HG03460 (cell line): ENCODE measurements at regions not wholly inside any gene's neighbourhood (a gene's known extent, or its start where the extent isn't known, plus 50 kb on each side); places are given as distances from the start of the nearest gene placed in this dataset.
A peak's percentile ranks its signal among the peaks of the same experiment; 100 is the strongest.
"Not testable (repeated sequence)": the region's sequence is repeated elsewhere in the genome, so short reads cannot be mapped to it uniquely, and the experiment has no call there.

ENCODE experiments used
- ATAC-seq: cut with Tn5 transposase; IDR thresholded peaks from one replicate; pipeline ENCODE4 v1.9.1; 2021; ENCODE audit not compliant: unreplicated experiment

- ATAC-seq = no peak
Measured at GRCh38 chr6:37078814-37079213, 73.4 kb downstream of the FGD2 start.

DNA sequence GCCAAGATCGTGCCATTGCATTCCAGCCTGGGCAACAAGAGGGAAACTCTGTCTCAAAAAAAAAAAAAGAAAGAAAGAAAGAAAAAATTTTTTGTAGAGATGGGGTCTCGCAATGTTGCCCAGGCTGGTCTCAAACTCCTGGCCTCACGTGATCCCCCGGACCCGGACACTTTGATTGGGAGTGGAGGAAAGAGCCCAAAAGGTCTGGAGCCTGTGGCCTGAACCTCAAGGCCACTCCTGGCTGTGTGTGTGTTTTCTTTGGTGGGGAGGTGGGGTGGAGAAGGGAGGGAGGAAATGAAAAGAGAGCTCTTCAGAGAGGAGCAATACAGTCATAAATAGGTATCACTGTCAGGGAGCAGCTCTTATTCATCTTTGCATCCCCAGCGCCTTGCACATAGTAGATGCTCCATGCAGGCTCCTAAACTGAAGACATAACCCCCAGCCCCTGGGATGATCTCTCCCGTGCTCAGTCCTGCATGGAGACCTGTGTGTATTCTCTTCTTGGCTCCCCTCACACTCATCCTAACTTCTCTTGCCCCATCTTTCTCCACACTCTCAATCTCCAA, 75.7 kb downstream of the FGD2 start:
- ATAC-seq = no peak

DNA sequence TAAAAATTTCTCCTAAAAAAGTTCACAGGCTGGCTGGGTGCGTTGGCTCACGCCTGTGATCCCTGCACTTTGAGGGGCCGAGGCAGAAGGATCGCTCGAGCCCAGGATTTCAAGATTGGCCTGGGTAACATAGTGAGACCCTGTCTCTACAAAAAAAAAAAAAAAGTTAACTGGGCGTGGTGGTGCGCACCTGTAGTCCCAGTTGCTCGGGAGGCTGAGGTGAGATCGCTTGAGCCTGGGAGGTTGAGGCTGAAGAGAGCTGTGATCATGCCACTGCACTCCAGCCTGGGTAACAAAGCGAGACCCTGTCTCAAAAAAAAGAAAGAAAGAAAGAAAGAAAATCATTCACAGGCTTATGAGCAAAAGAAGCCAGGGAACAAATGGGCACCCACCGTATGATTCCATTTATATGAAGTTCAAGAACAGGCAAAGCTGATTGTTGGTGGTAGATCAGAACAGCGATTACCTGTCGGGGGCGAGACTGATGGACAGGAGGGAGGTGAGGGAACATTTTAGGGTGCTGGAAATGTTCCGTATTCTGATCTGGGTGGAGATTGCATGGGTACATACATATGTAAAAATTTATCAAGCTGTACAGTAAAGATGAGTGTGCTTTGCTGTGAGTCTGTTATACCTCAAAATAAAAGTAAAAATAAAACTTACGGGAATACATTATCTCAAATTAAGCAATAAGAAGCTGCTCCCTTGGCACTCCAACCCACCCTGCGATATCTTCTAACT, 77.1 kb downstream of the FGD2 start:
- ATAC-seq = no peak

- no peak for ATAC-seq
Measured at GRCh38 chr6:37083243-37084138, 78.0 kb downstream of the FGD2 start.

DNA sequence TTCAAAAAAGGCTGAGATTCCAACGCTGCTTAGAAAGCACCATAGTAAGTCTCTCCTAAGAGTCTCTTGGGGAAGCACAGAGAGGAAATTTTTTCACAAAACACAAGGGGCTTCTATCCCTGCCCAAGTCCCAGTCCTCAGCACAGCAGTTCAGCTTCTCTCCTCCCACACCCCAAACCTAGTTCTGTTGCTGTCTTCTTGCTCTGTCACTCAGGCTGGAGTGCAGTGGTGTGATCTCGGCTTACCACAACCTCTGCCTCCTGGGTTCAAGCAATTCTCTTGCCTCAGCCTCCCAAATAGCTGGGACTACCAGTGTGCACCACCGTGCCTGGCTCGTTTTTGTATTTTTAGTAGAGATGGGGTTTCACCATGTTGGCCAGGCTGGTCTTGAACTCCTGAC, 79.2 kb downstream of the FGD2 start:
- ATAC-seq = not testable (repeated sequence)

DNA sequence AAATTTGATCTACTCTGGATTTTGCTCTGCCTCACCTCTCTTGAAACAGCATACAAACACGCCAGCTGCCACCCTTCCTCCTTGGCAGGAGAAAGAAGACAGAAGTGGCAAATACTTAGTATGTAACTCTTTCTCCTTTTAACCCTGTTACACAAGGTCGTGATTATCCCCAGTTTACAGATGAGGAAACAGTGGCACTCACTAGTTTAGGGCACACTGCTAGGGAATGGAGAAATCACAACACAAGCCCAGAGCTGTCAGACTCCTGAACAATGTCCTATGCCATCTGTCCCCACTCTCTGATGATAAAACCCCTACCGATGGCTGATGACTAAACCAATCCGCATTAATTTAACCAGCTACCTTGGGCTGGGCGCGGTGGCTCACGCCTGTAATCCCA, 79.7 kb downstream of the FGD2 start:
- no peak for ATAC-seq

DNA sequence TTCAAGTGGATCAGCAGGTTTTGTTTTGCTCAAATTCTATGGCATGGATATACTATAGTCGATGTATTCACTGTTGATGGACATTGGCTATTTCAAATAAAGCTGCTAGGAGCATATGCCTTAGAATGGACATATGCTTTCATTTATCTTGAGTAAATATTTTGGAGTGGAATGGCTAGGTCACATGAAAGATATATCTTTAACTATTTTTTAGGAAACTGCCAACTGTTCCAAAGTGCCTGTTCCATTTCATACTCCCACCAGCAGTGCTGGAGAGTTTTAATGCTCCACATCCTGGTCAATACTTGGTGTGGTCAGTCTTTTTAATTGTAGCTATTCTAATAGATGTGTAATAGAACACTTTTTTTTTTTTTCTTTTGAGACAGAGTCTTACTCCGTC, 81.1 kb upstream of the PIM1 start:
- ATAC-seq = no peak

- ATAC-seq = no peak
Measured at GRCh38 chr6:37089783-37090182, 80.2 kb upstream of the PIM1 start.

DNA sequence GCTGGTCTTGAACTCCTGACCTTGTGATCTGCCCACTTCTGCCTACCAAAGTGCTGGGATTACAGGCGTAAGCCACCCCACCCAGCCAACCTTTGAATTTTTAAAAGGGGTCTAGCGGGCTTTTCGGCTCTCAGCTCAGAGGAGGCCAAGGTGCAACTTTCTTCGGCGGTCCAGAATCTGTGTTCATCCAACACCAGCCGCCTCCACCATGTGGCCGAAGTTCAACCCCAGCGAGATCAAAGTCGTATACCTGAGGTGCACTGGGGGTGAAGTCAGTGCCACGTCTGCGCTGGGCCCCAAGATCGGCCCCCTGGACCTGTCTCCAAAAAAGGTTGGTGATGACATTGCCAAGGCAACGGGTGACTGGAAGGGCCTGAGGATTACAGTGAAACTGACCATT, 78.8 kb upstream of the PIM1 start:
- ATAC-seq = not testable (repeated sequence)

DNA sequence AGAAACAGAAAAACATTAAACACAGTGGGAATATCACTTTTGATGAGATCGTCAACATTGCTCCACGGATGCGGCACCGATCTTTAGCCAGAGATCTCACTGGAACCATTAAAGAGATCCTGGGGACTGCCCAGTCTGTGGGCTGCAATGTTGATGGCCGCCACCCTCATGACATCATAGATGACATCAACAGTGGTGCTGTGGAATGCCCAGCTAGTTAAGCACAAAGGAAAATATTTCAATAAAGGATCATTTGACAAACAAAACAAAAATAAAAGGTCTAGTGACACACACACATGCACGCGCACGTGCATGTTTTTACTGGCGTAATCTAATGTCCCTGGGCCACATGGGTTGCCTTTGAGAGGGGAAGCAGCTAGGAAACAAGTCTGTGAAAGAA, 78.4 kb upstream of the PIM1 start:
- ATAC-seq = not testable (repeated sequence)

DNA sequence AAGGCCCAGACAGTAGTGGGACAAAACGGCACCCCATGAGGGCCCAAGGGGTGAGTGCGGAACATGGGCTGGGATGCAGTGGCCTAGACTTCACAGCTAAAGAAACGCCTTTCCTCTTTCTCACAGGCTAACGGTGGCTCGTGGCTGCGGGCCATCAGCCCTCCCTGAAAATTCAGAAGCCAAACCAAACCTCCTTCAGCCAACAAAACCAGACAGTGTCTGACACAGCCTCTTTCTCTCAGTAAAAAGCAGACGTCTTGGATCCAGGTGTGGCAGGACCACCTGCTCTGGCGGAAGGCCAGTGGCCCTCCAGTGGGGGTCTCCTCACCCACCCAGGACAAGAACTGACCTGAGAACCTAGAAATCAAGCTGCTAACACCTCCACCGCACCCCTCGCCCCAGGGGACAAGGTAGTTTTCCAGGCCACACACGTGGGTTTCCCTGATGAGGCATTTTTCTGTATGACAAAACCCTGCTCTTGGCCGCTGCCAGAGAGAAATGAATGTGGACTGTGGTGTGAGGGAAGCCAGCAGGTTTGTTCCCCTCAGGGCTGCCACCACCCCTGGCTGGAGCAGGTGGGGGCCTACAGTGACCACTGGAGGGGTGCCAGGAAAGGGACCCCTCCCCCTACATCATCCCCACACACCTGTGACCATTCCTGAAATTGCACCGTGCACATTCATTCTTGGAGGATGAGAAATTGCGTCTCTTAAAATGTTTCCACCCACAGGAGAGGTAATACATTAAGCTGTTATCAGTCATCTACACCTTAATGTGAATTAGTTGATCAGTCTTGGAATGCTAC, 76.8 kb upstream of the PIM1 start:
- no peak for ATAC-seq

- ATAC-seq = no peak
Measured at GRCh38 chr6:37093728-37094069, 76.3 kb upstream of the PIM1 start.

DNA sequence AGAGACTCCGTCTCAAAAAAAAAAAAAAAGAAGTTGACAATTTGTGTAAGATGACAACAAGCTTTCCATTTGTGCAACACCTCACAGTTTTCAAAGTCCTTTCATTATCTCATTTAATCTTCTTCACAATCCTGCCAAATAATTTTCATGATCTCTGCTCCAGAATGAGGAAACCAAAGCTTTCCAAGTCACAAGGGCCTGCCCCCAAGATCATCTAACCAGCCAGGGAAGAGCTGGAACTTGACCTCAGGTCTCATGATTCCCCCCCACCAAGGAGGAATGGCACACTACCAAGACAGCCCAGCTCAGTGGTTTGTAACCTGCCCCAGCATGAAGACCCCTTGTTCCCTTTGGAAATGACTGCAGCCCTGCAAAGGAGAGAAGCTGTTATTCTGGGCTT, 74.0 kb upstream of the PIM1 start:
- no peak for ATAC-seq

- no peak for ATAC-seq
Measured at GRCh38 chr6:37097335-37097734, 72.6 kb upstream of the PIM1 start.

DNA sequence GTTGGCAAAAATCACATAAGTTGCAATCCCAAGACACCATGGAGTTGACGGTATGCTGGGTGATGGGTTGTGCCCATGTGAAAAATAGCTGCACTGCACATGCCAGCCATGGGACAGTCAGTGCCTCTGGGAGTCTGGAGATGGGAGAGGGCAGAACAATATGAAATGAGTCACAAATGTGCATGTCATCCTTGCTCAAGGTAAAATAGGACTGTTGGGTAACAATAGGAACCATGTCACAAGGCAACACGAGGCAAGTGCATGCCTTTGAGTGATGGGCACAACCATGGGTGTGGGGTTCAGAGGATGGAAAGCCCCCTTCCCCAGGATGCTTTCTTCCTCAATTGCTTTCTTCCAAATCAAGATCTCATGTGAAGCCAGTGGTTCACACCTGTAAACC, 70.5 kb upstream of the PIM1 start:
- no peak for ATAC-seq

- no peak for ATAC-seq
Measured at GRCh38 chr6:37100745-37101144, 69.2 kb upstream of the PIM1 start.

- no peak for ATAC-seq
Measured at GRCh38 chr6:37101991-37102298, 68.0 kb upstream of the PIM1 start.

DNA sequence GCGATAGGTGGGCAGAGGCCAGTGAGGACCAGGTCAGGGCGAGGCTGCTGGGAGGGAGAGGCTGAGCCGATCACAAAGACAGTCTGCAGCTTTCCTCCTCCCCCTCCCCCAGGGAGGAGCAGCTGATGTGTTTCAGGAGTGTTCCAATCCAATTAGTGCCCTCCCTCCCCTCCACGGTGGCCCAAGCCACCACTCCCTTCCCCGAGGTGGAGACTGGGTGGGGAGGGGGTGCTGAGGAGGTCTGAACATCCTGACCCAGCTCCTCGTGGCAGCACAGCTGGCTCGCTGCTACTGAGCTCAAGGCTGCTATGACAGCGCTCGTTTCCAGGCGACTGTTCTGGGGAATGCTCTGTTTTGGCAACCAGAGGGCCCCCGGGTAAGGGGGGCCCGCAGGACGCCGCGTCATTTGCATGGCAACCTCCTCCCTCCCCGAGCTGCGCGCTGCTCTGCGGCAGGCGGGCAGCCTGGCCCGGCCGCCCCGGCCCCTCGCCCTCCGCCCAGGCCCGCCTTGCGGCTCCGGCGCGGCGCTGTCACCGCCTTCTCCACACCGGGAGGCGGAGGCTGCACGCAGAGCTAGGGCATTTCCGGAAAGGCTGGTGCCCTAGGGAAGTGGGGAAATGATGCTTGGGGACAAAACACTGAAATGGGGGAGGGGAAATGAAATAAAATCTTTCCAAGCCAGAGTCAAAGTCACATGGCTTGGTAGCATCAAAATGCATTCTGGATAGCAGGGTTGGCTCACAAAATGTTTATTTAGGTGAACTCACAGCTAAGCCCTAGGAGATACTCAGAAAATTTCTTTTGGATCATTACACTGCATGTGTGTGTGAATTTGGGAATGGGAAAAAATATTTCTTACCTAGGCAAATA, 67.4 kb upstream of the PIM1 start:
- peak; percentile 68 for ATAC-seq

DNA sequence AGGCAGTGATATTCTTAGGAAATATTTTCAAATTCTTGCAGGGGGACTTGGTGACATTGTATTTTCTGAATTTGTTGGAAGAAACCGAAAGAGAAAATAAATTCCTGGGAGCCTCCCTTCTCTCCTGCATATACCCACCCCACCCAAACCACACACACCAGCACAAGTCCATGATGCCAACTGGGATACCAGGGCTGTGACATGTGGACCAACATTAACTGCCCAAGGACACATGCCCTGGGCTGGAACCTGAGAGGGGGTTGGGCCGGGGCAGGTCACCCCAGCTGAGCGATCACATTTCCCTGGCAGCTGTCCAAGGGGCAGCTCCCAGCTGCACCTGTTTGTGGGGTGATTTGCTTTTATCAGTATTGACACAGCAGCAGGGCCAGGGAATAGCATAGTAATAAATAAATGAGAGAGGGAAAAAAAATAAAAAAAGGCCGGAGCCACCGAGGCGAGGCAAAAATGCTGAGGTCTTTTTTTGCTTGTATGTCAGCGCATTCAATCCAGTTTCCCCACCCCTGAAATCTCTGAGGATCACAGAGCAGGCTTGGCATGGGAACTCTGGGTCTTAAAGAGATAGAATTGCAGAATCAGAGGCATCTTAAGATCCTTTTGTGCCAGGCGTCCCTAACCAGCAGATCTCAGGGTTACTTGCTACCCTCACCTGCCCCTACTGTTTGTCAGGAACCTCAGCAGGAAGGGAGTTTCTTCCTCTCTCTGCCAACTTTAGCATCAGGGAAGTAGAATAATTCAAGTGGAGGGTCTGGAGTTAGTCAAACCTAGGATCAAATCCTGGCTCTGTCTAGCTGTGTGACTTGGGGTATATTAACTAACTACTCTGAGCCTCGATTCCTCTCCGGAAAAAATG, 66.5 kb upstream of the PIM1 start:
- ATAC-seq = peak; percentile 44

- ATAC-seq = no peak
Measured at GRCh38 chr6:37104824-37105147, 65.2 kb upstream of the PIM1 start.
